GM12892 (cell line): ENCODE measurements at regions not wholly inside any gene's neighbourhood (a gene's known extent, or its start where the extent isn't known, plus 50 kb on each side); places are given as distances from the start of the nearest gene placed in this dataset.

Experiments
- DNase-seq: peaks from one replicate; pipeline ENCODE4 v3.0.0; 2011; ENCODE audit not compliant: insufficient read length
- FAIRE-seq: peaks from 2 replicates; lab custom pipeline; 2011; peaks lifted over from hg19 to GRCh38; lab: Jason Lieb, UNC
- POLR2A ChIP-seq: IDR thresholded peaks from 2 replicates; pipeline ENCODE4 v1.6.1; 2011; ENCODE audit warnings: low read depth, low read length, control low read depth
- POLR2AphosphoS5 ChIP-seq: IDR thresholded peaks from 2 replicates; pipeline ENCODE4 v1.6.1; 2011; ENCODE audit warnings: low read depth, low read length, control low read depth
- TAF1 ChIP-seq: IDR thresholded peaks from 2 replicates; pipeline ENCODE4 v1.6.1; 2011; ENCODE audit warnings: low read depth, mild to moderate bottlenecking, control low read depth, low read length, borderline replicate concordance

GRCh38 chr12:70117670-70118069, 125.6 kb upstream of the CNOT2 start:
- DNase-seq (no peak), FAIRE-seq (no peak)
- no peak for TF ChIP-seq POLR2A
- no peak for TF ChIP-seq TAF1
- no peak for TF ChIP-seq POLR2AphosphoS5

GRCh38 chr12:70120970-70121369, 122.3 kb upstream of the CNOT2 start:
- TF ChIP-seq POLR2AphosphoS5 (no peak), TAF1 (no peak), POLR2A (no peak)
- no peak for FAIRE-seq
- DNase-seq, result no peak

DNA sequence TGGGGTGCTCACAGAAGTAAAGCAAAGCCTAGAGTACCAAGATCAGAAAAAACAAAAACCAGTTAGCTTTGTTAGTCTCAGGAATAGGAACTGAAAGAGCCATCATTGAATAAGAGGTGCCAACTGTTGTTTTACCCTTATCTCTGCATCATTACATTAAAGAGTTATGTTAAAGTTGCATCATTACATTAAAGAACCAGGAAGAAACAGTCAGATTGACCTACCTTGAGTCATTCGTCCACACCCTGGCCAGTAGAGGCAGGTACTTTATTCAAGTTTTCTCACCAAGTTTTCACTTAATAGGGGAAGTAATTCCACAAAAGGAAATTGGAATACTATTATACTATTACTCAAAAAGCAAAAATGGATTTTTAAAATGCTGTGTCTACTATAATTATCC, 121.7 kb upstream of the CNOT2 start:
- no peak for DNase-seq
- TF ChIP-seq TAF1, result no peak
- TF ChIP-seq POLR2AphosphoS5, result no peak
- no peak for TF ChIP-seq POLR2A
- FAIRE-seq, result no peak

GRCh38 chr12:70122804-70123203, 120.4 kb upstream of the CNOT2 start:
- FAIRE-seq (no peak), DNase-seq (no peak)
- TF ChIP-seq POLR2A (no peak), POLR2AphosphoS5 (no peak), TAF1 (no peak)

GRCh38 chr12:70149013-70149412, 94.2 kb upstream of the CNOT2 start:
- no peak for DNase-seq
- no peak for FAIRE-seq
- TF ChIP-seq POLR2AphosphoS5 (no peak), POLR2A (no peak), TAF1 (no peak)

- no peak for DNase-seq
- no peak for TF ChIP-seq POLR2A
- no peak for TF ChIP-seq TAF1
- no peak for TF ChIP-seq POLR2AphosphoS5
- no peak for FAIRE-seq
Observed at GRCh38 chr12:70149665-70150064, 93.6 kb upstream of the CNOT2 start.

DNA sequence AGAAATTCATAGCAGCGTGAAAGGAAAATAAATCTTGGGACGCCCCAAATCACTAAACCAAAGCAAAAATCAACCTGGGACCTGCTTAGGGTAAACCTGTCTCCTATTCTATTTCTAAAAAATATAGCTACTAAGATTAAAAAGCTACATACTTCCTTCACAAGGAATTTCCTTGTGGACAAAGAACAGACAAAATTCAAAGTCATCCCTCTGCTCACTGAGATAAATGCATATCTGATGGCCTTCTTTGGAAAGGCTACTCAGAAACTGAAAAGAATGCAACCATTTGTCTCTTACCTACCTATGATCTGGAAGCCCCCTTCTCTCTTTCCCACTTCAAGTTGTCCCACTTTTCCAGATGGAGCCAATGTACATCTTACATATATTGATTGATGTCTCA, 93.0 kb upstream of the CNOT2 start:
- DNase-seq, result no peak
- TF ChIP-seq TAF1 (no peak), POLR2AphosphoS5 (no peak), POLR2A (no peak)
- no peak for FAIRE-seq

- TF ChIP-seq POLR2A (no peak), POLR2AphosphoS5 (no peak), TAF1 (no peak)
- DNase-seq (no peak), FAIRE-seq (no peak)
Observed at GRCh38 chr12:70151993-70152392, 91.2 kb upstream of the CNOT2 start.

DNA sequence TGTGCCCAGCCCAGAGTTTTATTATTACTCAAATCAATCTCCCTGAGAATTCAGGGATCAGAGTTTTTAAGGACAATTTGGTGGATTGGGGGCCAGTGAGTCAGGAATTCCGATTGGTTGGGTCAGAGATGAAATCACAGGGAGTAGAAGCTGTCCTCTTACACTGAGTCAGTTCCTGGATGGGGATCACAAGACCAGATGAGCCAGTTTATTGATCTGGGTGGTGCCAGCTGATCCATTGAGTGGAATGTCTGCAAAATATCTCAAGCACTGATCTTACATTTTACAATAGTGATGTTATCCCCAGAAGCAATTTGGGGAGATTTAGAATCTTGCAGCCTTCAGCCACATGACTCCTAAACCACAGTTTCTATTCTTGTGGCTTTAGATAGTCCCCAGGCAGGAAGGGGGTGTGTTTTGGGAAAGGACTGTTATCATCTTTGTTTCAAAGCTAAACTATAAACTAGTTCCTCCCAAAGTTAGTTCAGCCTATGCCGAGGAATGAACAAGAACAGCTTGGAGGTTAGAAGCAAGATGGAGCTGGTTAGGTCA, 89.1 kb upstream of the CNOT2 start:
- TF ChIP-seq POLR2A, result no peak
- TF ChIP-seq TAF1, result no peak
- no peak for TF ChIP-seq POLR2AphosphoS5
- no peak for DNase-seq
- no peak for FAIRE-seq

- FAIRE-seq (no peak), DNase-seq (no peak)
- TF ChIP-seq TAF1 (no peak), POLR2A (no peak), POLR2AphosphoS5 (no peak)
Observed at GRCh38 chr12:70154960-70155589, 88.2 kb upstream of the CNOT2 start.

GRCh38 chr12:70157099-70157498, 86.1 kb upstream of the CNOT2 start:
- TF ChIP-seq TAF1, result no peak
- no peak for TF ChIP-seq POLR2AphosphoS5
- no peak for TF ChIP-seq POLR2A
- FAIRE-seq, result no peak
- DNase-seq, result no peak

- FAIRE-seq, result no peak
- TF ChIP-seq POLR2A, result no peak
- no peak for DNase-seq
Observed at GRCh38 chr12:70165450-70165849, 77.8 kb upstream of the CNOT2 start.
